HEK293T (cell line): ENCODE measurements at regions not wholly inside any gene's neighbourhood (a gene's known extent, or its start where the extent isn't known, plus 50 kb on each side); places are given as distances from the start of the nearest gene placed in this dataset.

Experiments
- BHLHE40 ChIP-seq: fragments of 450-650 bp; IDR thresholded peaks from 2 replicates; pipeline ENCODE4 v1.6.1; 2016; ENCODE audit warnings: mild to moderate bottlenecking, moderate library complexity, borderline replicate concordance
- CTBP1 ChIP-seq: fragments of 450-650 bp; IDR thresholded peaks from 2 replicates; pipeline ENCODE4 v1.6.1; 2016; ENCODE audit warnings: borderline replicate concordance
- ELF4 ChIP-seq: fragments of 450-650 bp; IDR thresholded peaks from 2 replicates; pipeline ENCODE4 v1.6.1; 2017; ENCODE audit warnings: antibody characterized with exemption
- FOXA1 ChIP-seq: fragments of 450-650 bp; IDR thresholded peaks from 2 replicates; pipeline ENCODE4 v1.6.1; 2016; ENCODE audit warnings: mild to moderate bottlenecking
- FOXK2 ChIP-seq: fragments of 450-650 bp; IDR thresholded peaks from 2 replicates; pipeline ENCODE4 v1.6.1; 2016; ENCODE audit warnings: mild to moderate bottlenecking
- FOXM1 ChIP-seq: fragments of 450-650 bp; IDR thresholded peaks from 2 replicates; pipeline ENCODE4 v1.6.1; 2017; ENCODE audit warnings: mild to moderate bottlenecking, borderline replicate concordance
- HDGF ChIP-seq: fragments of 450-650 bp; IDR thresholded peaks from 2 replicates; pipeline ENCODE4 v1.6.1; 2017; ENCODE audit warnings: antibody characterized with exemption, borderline replicate concordance
- LEF1 ChIP-seq: fragments of 450-650 bp; IDR thresholded peaks from 2 replicates; pipeline ENCODE4 v1.6.1; 2017; ENCODE audit warnings: mild to moderate bottlenecking, borderline replicate concordance
- PKNOX1 ChIP-seq: fragments of 450-650 bp; IDR thresholded peaks from 2 replicates; pipeline ENCODE4 v1.6.1; 2016
- SP1 ChIP-seq: fragments of 450-650 bp; IDR thresholded peaks from 2 replicates; pipeline ENCODE4 v1.6.1; 2017
- SUZ12 ChIP-seq: fragments of 450-650 bp; IDR thresholded peaks from 2 replicates; pipeline ENCODE4 v1.6.1; 2016; ENCODE audit warnings: mild to moderate bottlenecking

GRCh38 chr6:137693711-137694110 is 173.3 kb upstream of the TNFAIP3 start:
- no peak for TF ChIP-seq FOXK2
- TF ChIP-seq SUZ12, result no peak
- no peak for TF ChIP-seq BHLHE40
- no peak for TF ChIP-seq FOXM1
- no peak for TF ChIP-seq LEF1
- TF ChIP-seq SP1, result no peak
- TF ChIP-seq FOXA1, result no peak
- TF ChIP-seq PKNOX1, result no peak
- no peak for TF ChIP-seq HDGF
- TF ChIP-seq ELF4, result no peak
- no peak for TF ChIP-seq CTBP1
